Kidney glomerular epithelial cell (primary cell): ENCODE measurements at regions not wholly inside any gene's neighbourhood (a gene's known extent, or its start where the extent isn't known, plus 50 kb on each side); places are given as distances from the start of the nearest gene placed in this dataset.

Source experiments
- DNase-seq: peaks from one replicate; lab custom pipeline; 2025; lab: John Stamatoyannopoulos, UW

DNA sequence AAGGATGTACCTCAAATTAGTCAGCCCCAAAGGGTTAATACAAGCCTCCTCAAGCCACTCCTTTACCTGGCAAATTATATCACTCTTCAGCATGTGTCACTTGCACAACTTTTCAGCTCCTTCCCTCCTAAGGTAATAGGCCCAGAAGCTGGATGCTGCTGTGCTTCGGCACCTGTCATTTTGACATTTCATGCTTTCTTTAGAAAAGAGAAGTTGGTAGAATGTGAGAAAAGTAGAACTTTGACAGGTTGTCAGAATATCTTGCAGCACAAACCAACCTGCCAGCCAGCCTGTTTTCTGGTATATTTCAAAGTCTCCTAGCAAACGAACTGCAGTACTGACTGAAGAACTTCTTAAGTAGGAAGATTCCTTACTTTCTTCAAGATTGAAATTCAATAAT lies 2136.9 kb downstream of the MAT2B start:
- DNase-seq, result no peak

DNA sequence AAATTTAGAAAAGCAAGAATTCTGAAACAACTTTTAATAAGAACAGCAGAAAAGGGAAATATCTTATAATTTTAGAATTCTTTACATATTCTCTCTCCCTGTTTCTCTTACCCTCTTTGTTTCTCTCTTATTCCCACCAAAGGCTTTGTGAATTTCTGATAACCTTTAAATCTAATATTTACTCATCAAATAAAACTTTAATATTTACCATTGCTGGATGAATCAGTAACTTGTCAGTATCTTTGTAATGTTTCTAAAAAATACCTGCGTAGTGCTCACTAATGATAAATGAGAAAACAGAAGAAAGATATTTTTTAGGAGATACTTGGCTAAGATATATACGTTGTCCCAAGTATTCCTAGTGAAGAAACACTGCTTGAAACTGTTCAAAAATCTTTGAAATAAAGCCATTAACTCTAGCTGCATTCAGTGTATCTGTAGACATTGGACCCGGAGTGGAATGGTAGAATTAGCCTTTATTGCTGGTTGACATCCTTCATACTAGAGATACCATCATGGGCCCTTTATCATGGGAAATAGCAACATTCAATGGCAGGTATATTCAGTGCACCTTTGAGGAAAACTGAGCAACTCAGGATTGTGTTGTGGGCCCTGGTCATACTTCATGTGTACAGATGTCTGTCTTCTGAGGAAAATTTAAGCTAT lies 2160.4 kb downstream of the MAT2B start:
- no peak for DNase-seq

DNA sequence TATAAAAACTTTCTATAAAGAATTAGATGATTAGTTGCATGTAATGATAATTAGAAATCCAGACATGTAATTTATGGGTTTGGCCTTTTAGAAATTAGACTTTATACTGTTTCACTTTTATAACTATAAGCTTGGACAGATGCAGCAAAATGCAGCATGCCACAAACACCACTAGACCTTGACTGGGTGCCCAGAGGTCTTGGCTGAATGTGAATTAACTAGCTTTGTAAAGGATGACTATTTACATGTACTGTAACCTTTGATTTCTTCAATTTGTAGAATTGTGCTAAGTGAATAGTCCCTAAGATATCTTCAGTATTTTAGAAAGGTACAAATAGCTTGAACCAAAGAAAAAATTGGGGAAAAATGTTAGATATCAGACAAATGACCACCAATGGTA lies 2168.1 kb downstream of the MAT2B start:
- DNase-seq, result no peak

DNA sequence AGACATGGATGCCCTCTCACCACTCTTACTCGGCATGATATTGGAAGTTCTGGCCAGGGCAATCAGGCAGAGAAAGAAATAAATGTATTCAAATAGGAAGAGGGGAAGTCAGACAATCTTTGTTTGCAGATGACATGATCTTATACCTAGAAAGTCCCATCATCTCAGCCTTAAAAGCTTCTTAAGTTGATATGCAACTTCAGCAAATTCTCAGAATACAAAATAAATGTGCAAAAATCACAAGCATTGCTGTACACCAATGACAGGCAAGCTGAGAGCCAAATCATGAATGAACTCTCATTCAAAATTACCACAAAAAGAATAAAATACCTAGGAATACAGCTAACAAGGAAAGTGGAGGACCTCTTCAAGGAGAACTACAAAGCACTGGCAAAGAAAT lies 2190.4 kb downstream of the MAT2B start:
- DNase-seq, result no peak

DNA sequence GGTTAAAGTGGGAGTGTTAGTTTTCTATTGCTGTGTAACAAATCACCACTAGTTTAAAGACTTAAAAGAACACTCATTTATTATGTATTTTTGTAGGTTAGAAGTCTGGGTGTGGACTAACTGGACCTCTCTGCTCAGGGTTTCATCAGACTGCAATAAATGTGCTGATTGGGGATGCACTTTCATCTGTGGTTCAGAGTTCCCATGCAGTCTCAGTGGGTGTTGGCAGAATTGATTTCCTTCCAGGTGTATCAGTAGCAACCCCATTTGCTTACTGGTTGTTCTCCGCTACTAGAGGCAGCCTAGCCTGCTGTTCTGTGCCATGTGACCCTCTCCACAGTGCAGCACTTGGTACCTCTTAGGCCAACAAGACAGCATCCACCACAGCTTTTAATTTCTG lies 2200.5 kb downstream of the MAT2B start:
- DNase-seq, result no peak

DNA sequence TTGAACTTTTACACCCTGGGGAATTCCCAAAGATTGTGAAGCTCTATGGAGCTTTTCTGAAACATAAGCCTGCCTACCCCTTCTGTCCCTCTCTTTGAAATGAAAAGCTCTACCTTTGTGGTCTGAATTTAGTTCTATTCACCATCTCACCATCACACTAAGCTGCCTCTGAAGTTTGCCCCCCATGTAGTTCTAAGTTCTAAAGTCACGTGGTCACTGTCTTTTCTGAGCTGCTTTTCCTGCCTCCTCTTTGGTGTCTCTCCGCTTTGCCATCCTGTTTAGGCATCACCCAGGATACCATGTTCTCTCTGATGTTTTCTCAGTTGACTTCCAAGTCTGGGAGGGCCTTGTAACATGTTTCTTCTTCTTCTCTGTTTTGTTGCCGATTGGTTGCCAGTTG lies 2206.6 kb downstream of the MAT2B start:
- no peak for DNase-seq

DNA sequence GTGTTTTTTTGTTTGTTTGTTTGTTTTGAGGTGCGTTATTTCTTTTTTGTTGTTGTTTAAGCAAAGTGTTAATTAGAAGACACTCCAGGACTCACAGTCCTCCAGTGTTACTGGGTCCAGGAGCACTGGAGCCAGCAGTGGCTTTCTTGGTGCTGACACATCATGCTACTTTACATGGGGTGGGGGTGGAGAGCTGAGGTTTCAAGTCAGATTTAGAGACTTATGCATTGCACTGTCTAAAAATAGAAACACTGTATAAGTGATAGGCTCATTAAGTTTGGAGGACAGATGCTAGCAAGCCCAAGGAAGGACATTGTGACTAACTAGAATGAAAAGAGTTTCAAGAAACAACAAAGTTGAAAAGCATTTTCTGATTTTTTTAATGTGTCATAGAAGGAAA lies 2209.2 kb downstream of the MAT2B start:
- DNase-seq, result no peak

DNA sequence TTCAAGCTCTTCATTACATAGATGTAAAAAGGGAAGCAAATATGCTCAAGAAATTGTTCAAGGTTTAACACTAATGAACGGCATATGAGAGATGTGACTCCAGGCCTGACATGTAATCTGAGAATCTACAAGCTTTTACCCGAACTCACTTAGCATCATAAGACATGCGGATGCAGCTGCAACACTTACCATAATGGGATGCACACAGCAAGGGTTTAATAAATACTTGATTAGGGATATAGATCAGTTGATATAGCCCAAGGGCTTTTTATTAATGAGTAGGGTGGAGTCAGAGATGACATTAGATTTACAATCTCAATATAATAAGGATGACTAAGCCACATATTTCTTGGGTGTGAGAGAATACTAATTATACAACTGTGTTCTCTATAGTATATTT lies 2215.5 kb downstream of the MAT2B start:
- no peak for DNase-seq

DNA sequence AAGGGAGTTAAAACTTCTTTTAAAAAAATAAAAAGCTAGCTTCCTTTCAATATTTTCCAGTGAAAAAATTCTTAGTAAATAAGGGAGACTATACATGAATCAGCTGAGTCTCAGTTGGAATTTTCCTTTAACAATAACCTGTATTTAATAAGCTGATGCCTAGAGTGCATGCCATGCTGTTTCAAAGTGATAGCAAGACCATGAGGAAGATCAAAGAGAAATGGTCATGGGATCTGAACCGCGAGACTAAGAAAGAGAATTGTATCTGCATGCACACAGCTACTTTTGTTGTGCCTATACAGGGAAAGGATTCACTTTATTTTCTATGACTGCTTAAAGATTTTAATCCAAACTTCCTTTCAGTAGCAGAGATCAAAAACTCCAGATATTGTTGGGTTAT lies 2217.0 kb downstream of the MAT2B start:
- no peak for DNase-seq

DNA sequence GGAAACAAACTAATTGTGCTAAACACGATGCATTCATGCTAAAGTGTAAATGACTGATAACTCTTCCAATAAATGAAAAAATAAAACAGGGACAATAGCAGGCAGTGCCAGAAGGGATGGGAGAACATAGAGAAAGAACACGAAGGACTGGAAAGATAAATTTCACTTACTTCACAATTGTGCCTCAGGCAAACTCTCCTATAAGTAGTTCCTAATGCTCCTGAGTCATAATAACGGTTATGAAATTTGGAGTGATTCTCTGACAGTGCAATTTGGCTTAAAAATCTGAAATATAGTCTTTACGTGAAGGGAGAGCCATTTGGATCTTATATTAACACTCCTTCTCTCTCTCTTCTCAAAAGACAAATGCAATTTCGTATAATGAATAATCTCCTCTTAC lies 2218.5 kb downstream of the MAT2B start:
- DNase-seq, result no peak

DNA sequence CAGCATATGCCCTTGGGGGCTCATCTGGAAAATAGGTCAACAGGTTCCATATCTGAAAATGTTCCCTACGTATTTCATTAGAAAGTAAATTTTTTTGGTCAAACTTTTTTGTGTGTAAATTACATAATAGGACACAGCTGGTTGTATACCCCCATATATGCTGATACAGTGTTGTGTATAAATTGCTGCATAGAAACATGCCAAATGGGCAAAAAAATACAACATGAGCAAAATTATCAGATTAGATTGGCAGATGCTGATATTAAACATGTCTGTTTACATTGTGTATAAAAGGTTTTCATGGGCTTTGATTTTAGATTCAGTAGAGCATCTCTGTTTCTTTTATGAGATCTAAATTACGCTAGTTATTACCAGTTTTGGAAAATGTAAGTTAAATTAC lies 2223.0 kb downstream of the MAT2B start:
- DNase-seq, result no peak

DNA sequence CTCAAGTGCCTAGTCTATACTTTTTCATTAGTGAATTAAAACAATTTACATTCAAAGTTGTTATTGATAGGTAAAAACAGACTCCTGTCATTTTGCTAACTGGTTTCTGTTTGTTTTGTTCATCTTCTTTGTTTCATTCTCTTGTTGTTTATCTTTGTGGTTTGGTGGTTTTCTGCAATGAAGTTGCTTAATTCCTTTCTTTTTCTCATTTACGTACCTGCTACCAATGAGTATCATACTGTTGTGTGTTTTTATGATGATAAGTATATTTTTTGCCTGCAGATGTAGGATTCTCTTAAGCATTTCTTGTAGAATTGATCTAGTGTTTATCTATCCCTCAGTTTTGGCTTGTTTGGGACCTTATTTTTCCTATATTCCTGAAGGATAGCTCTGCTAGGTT lies 2230.0 kb downstream of the MAT2B start:
- no peak for DNase-seq

DNA sequence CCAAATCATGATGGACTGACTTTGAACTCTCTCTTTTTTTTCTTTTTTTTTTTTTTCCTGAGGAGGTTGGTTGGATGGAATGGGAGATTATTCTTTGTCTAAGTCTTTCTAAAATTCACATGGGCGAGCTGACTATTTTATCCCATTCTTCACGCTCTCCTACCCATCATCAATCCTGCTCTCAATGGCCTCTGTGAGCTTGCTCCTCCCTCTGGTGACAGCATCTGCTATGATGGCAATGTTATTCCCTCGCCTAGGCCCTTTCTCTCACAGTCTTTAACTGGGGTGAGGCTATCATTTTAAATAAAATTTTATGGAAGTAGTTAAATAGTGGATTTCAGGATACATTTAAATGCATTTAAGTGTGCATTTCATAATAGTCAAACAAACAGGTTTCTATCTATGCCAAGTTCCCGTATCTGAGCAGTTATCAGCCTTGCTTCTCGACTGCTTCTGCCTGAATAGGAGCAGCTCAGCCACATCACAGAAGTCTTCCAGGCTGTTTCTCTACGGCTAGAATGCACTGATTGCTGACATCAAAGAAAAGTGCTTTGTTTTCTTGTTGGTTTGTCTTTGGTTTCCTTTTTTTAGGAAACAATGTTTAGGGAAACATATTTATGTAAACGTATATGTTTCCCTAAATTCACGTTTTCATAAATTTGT lies 2233.8 kb downstream of the MAT2B start:
- DNase-seq, result no peak

DNA sequence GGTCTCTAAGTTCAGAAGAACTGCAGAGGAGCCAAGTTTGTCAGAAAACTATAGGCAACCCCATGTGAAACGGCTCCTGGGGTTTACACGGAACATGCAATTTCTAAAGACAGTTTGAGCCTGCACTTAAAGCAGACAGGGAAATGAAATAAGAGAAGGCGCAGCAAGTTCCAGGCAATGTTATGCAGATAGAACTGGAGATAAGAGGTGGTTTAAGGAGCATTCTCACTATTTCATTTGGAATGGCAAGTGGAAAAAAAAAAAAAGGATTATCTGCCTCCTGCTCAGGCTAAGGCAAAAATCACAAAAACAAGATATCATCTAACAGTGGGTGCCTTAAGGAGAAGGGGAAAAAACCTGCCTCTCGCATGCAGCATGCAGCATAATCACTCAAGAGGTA lies 2252.4 kb downstream of the MAT2B start:
- DNase-seq, result no peak

DNA sequence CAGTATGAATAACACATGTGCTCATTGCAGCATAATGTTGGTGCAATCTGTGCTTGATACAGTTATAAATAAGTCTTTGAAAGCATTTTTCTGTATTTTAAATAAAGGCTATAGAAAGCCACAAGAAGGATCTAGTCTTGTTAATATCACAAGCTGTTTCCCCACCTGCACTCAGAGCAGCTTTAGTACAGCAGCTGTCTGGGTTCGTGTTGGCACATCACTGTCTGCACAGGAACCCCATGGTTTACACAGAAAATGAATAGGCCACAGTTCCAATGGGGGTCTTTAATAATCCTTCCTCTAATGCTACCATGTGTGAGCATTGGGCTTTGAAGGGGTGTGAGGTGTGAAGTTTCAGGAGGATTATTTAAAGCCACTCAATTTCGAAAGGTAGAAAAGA lies 2269.7 kb downstream of the MAT2B start:
- no peak for DNase-seq

DNA sequence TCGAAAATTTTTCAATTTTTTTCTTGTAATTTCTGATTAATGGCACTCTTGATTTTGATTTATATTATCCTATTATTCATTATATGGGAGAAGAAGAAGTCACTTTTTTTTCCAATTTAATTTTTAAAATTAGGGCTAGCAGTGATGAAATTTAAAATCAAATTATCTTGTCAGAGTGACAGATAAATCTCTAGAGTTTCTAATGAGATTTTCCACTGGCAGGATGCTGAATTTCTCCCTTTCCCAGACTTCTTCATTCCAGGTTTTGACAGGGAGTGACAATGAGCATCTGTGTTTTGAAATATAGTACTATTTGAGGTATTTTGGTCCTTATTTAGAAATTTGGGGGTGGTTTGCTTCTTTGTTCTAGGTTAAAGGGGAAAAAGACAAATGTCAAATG lies 2274.1 kb downstream of the MAT2B start:
- no peak for DNase-seq

DNA sequence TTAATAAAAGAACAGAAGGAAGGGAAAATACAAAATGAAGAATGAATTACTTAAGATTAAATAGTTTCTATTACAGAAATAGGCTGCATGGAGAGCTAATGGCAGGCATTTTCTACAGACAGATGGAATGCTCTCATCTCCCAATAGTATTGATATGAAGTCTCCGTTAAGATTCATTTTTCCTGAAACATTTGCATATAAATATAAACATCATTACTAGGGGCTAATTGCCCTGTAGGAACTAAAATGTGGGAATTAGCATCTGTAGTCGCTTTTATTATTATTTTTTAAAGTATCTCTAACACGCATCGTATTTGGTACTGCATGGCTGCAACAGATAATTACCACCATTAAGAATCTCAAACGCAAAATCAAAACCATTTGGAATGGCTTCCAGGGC lies 2275.5 kb downstream of the MAT2B start:
- DNase-seq, result no peak

DNA sequence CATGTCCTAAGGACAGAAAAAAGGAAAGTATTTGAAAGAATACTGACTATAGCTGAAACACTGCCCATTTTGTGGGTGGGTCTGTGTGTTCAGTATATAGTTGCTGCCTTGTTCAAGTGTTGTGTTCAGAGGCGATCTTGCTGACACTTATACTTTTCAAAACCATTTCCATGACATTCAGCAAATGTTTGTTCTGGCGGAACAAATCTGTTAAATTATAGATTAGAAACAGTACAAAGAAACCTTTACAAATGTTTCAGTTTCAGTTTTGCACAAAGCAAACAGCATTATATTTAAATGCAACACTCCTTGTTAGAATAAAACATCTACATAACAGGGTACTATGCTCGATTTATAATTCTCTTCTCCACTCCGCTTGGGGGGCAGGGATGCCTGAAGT lies 2276.3 kb downstream of the MAT2B start:
- DNase-seq, result no peak

DNA sequence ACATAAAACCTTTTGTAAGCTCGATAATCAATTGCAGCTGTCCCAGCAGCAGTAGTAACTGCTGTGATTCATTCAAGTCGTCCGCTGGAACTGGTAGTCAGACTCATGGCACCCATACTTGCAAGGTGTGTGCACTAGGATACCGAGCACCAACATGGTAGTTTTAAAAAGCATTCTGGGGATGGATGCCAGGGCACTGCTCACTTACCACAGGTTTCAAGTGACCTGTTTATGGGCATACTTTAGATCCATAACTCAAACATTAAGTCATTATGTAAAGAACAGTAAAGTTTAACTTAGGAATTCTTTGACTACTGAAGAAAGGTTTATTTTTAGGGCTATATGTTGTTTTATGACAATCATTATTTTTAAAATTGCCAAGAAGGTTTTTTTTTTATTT lies 2277.6 kb downstream of the MAT2B start:
- DNase-seq, result no peak

DNA sequence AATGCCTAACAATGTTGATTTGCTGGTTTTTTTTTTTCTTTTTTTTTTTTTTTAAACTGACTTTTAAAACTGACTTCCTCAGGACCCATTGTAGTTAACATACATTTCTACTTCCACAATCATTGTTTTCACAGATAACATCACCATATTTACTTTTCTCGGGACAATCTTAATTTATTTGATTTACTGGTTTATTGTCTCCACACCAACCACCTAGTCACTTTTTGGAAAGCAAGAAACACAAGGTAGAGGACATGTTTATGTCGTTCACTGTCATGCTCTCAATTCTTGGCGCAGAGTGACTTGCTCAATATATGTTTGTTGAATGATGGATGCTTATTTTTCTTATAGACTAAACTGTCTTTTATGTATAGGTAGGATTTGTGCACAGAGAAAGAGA lies 2280.7 kb downstream of the MAT2B start:
- no peak for DNase-seq

DNA sequence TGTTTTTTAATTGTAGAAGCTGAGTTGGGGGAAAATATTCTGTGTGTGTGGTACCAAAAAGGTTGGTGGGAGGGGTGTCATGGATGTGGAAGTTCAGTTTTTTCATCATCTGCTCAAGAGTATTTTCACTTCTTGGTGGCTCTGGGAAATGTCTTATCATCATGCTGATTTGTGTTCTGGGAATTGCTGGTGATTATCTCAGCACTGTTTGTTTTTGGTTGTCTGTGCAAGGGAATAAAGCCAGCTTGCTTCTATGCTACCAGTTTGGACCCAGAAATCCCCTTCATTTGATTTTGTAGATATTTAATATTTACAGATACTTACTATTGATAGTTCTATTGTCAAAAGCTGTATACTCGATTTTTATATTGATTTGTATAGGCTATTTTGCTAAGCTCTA lies 2289.7 kb downstream of the MAT2B start:
- DNase-seq, result no peak

DNA sequence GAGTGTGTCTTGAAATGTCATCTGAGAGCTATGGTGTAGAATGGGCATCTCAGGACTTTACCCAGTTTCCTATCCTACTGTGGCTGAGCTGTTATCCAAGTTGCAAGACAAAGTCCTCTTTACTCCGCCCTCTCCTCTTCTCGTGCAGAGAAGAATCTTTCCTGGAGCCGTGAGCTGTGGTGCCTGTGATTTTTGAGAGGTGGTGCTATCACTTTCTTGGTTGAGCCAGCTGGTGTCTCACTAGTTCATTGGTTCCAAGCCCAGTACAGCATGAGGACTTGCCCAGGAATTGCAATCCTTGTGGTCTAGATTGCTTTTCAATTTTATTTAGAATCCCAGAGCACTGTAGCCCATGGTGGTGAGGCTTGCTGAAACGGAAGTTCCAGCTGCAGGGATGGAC lies 2300.3 kb downstream of the MAT2B start:
- no peak for DNase-seq

DNA sequence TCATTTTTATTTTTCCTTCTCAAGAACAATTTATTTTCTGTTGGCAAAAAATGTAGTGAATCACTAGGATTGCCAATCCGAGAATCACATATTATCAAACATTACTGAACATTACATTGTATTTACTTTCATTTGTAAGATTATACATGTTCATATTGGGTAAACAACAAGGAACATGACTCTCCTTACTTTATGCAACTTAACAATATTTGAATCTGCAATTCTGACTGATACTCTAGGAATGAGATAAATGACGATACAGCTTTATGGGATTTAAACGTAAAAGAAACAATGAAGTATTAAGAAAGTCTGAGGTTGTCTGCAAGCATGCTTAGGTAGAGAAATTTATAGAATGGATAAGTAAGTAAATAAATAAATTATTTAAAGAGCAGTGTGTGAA lies 2302.9 kb downstream of the MAT2B start:
- no peak for DNase-seq

DNA sequence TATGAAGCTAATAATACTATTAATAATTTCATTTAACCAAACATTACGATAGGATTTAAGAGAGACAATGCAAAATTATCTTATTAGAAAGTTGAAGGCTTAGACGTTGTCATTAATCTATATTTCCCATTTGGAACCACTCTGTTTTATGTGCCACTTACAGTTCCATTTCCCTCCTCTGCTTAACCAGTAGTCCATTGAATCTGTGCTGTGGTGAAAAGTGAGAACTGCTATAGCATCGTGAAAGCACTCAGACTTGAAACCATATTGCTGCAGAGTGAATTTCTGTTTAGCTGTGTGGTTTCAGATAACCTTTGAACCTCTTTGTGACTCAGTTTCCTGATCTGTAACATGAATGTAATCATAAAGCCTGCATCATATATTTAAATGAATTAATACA lies 2304.5 kb downstream of the MAT2B start:
- DNase-seq, result no peak
